HG03575 (cell line): ENCODE measurements at regions not wholly inside any gene's neighbourhood (a gene's known extent, or its start where the extent isn't known, plus 50 kb on each side); places are given as distances from the start of the nearest gene placed in this dataset.

ENCODE experiments used
- ATAC-seq: cut with Tn5 transposase; IDR thresholded peaks from one replicate; pipeline ENCODE4 v1.9.1; 2021; ENCODE audit not compliant: unreplicated experiment, insufficient number of reproducible peaks, low FRiP score; ENCODE audit errors: extremely low read depth

GRCh38 chr4:186878203-186878776 is 154.6 kb upstream of the FAT1 start:
- ATAC-seq = no peak

GRCh38 chr4:186881521-186882220 is 158.0 kb upstream of the FAT1 start:
- ATAC-seq = no peak

GRCh38 chr4:186882293-186882692 is 158.6 kb upstream of the FAT1 start:
- no peak for ATAC-seq

- ATAC-seq = no peak
Observed at GRCh38 chr4:186885289-186885688, 161.6 kb upstream of the FAT1 start.

GRCh38 chr4:186886759-186887158 is 163.1 kb upstream of the FAT1 start:
- no peak for ATAC-seq

- ATAC-seq = no peak
Observed at GRCh38 chr4:186887291-186887700, 163.6 kb upstream of the FAT1 start.

GRCh38 chr4:186887752-186888151 is 164.1 kb upstream of the FAT1 start:
- no peak for ATAC-seq

- ATAC-seq = no peak
Observed at GRCh38 chr4:186889876-186890643, 166.4 kb upstream of the FAT1 start.

- ATAC-seq = no peak
Observed at GRCh38 chr4:186891859-186892486, 168.3 kb upstream of the FAT1 start.

GRCh38 chr4:186898367-186898766 is 174.7 kb upstream of the FAT1 start:
- no peak for ATAC-seq

GRCh38 chr4:186900232-186900900 is 176.7 kb upstream of the FAT1 start:
- ATAC-seq = no peak

- no peak for ATAC-seq
Observed at GRCh38 chr4:186900984-186901383, 177.3 kb upstream of the FAT1 start.

- no peak for ATAC-seq
Observed at GRCh38 chr4:186901850-186902249, 178.2 kb upstream of the FAT1 start.

- ATAC-seq = no peak
Observed at GRCh38 chr4:186902361-186902760, 178.7 kb upstream of the FAT1 start.

GRCh38 chr4:186904101-186904500 is 180.4 kb upstream of the FAT1 start:
- ATAC-seq = no peak

GRCh38 chr4:186906722-186907121 is 183.1 kb upstream of the FAT1 start:
- no peak for ATAC-seq

- ATAC-seq = no peak
Observed at GRCh38 chr4:186910385-186910784, 186.7 kb upstream of the FAT1 start.

GRCh38 chr4:186912606-186913005 is 188.9 kb upstream of the FAT1 start:
- no peak for ATAC-seq

GRCh38 chr4:186915816-186916215 is 192.2 kb upstream of the FAT1 start:
- ATAC-seq = no peak
